ENCODE measurements at regions not wholly inside any gene's neighbourhood (a gene's known extent, or its start where the extent isn't known, plus 50 kb on each side); places are given as distances from the start of the nearest gene placed in this dataset.

DNA sequence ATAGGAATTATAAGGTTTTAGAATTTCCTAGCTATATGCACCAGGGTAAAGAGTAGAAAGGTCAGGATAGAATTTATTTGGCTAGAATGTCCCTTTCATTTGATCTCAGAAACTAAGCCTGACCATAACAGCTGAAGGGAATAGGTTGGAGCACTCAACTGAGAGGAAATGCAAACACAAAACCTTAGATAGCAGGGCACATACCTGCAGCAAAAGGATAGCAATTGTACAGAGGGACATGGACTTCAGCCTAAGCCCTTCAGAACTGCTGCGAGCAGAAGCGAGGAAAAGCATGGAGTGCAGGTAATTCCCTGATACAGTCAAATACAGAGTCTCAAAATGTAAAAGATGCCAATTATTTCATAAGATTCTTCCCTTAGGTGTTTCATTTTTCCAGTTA, 211.0 kb upstream of the DDI1 start:
- peaks cover 3% of the 10 kb centered on the region for H3K27me3 Mint-ChIP-seq
- no peak for DNase-seq (ENCODE audit: low spot score, unreplicated experiment)
- no peak overlapping the region for H3K27ac Mint-ChIP-seq
- peaks cover 6% of the 10 kb centered on the region for H3K36me3 Mint-ChIP-seq (ENCODE audit: insufficient read depth)
- peaks cover 11% of the 10 kb centered on the region for H3K4me1 Mint-ChIP-seq (ENCODE audit: low read depth)
- peaks cover 17% of the 10 kb centered on the region for H3K9me3 Mint-ChIP-seq (ENCODE audit: low read depth)
- no peak for TF ChIP-seq CTCF (IDR thresholded peaks at IDR 0.05; ENCODE audit: unreplicated experiment)
- H3K4me3 Mint-ChIP-seq (ENCODE audit: low read depth), result no peak overlapping the region

DNA sequence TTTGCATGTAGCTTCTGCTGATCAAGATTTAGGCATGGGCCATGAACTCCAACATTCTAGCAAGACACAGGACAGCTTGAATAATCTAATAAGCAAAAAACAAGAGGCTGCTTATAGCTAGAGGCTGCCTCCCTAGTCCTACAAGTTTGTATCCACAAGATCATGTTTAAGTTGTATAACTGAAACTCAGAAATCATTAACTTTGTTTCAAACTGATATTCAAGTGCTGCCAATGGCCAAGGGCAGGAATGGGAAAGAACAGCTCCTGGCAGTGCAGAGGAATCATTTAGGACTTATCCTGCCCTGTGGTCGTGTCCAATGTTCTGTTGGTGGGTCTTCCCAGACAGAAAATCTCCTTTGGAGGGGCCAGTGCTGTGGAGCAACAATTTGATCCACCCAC, 209.6 kb upstream of the DDI1 start:
- H3K4me1 Mint-ChIP-seq (ENCODE audit: low read depth), result peaks cover 11% of the 10 kb centered on the region
- H3K27me3 Mint-ChIP-seq, result peaks cover 3% of the 10 kb centered on the region
- H3K27ac Mint-ChIP-seq, result peak overlapping the region; percentile 19
- peaks cover 3% of the 10 kb centered on the region for H3K36me3 Mint-ChIP-seq (ENCODE audit: insufficient read depth)
- no peak for TF ChIP-seq CTCF (IDR thresholded peaks at IDR 0.05; ENCODE audit: unreplicated experiment)
- H3K4me3 Mint-ChIP-seq (ENCODE audit: low read depth), result no peak overlapping the region
- H3K9me3 Mint-ChIP-seq (ENCODE audit: low read depth), result peaks cover 15% of the 10 kb centered on the region
- no peak for DNase-seq (ENCODE audit: low spot score, unreplicated experiment)

DNA sequence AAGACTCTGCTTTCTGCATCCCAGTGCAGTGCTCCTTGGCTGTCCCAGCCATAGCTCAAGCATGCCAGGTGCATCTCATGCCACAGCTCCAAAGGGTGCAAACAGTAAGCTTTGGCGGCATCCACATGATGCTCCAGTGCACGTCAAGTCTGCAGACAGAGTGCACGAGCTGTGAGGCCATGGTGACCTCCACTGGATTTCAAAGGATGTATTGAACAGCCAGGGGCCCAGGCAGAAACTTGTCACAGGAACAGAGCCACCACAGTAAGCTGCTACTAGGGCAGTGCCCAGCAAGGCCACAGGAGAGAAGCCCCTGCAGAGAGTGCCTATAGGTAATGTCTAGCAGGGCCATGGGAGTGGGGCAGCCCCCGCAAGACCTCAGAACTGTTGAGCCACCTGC, 206.8 kb upstream of the DDI1 start:
- Mint-ChIP-seq H3K36me3 (ENCODE audit: insufficient read depth) (peaks cover 3% of the 10 kb centered on the region), H3K9me3 (ENCODE audit: low read depth) (peaks cover 30% of the 10 kb centered on the region)

DNA sequence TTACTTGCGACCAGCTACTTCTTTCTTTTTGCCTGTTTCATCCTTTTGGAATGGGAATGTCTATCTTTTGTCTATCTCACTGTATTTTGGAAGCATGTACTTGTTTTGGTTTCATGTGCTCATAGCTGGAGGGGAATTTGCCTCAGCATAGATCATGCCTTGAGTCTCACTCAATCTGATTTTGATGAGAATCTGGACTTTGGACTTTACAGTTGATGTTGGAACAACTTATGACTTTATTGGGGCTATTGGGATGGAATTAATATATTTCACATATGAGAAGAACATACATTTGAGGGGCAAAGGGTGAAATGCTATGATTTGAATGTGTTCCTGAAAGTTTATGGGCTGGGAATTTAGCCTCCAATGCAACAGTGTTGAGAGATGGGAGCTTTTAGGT, 206.2 kb upstream of the DDI1 start:
- TF ChIP-seq CTCF (IDR thresholded peaks at IDR 0.05; ENCODE audit: unreplicated experiment), result no peak
- peaks cover 30% of the 10 kb centered on the region for H3K9me3 Mint-ChIP-seq (ENCODE audit: low read depth)
- H3K4me1 Mint-ChIP-seq (ENCODE audit: low read depth), result peaks cover 10% of the 10 kb centered on the region
- no peak overlapping the region for H3K4me3 Mint-ChIP-seq (ENCODE audit: low read depth)
- H3K27ac Mint-ChIP-seq, result no peak overlapping the region
- no peak for DNase-seq (ENCODE audit: low spot score, unreplicated experiment)
- H3K27me3 Mint-ChIP-seq, result peaks cover 3% of the 10 kb centered on the region
- peaks cover 3% of the 10 kb centered on the region for H3K36me3 Mint-ChIP-seq (ENCODE audit: insufficient read depth)

More for the DNA sequence above, 206.8 kb upstream of the DDI1 start:
- Mint-ChIP-seq H3K4me1 (ENCODE audit: low read depth) (peaks cover 11% of the 10 kb centered on the region), H3K27me3 (peaks cover 3% of the 10 kb centered on the region), H3K4me3 (ENCODE audit: low read depth) (no peak overlapping the region), H3K27ac (no peak overlapping the region)
- TF ChIP-seq CTCF (IDR thresholded peaks at IDR 0.05; ENCODE audit: unreplicated experiment), result no peak
- no peak for DNase-seq (ENCODE audit: low spot score, unreplicated experiment)

DNA sequence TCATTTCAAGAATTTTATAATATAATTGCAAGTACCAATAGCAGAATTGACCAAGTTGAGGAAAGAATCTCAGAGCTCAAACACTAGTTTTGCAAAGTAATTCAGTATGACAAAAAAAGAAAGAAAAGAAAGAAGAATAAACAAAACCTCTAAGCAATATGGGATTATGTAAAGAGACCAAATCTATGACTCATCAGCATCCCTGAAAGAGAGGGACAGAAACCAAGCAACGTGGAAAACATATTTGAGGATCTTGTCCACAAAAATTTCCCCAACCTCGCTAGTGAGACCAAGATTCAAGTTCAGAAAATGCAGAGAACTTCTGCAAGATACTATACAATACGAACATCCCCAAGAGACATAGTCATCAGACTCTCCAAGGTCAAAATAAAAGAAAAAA, 203.7 kb upstream of the DDI1 start:
- no peak overlapping the region for H3K4me3 Mint-ChIP-seq (ENCODE audit: low read depth)
- H3K4me1 Mint-ChIP-seq (ENCODE audit: low read depth), result no peaks in the 10 kb centered on the region
- TF ChIP-seq CTCF (IDR thresholded peaks at IDR 0.05; ENCODE audit: unreplicated experiment), result no peak
- H3K36me3 Mint-ChIP-seq (ENCODE audit: insufficient read depth), result peaks cover 3% of the 10 kb centered on the region
- H3K9me3 Mint-ChIP-seq (ENCODE audit: low read depth), result peaks cover 42% of the 10 kb centered on the region
- H3K27ac Mint-ChIP-seq, result no peak overlapping the region
- DNase-seq (ENCODE audit: low spot score, unreplicated experiment), result no peak
- H3K27me3 Mint-ChIP-seq, result peaks cover 3% of the 10 kb centered on the region
